B cell (primary cell): ENCODE measurements at regions not wholly inside any gene's neighbourhood (a gene's known extent, or its start where the extent isn't known, plus 50 kb on each side); places are given as distances from the start of the nearest gene placed in this dataset.

Experiments used
- ATAC-seq: fragments of 200-7000 bp; cut with Tn5 transposase; one replicate; pipeline ENCODE4 v1.10.0; 2021; ENCODE audit warnings: low read depth, mild to moderate bottlenecking, moderate number of reproducible peaks, moderate library complexity
- CTCF ChIA-PET: fragments of 350-600 bp; sonication (Branson Sonifier 250); formaldehyde crosslinking; loops from one replicate; lab custom pipeline; 2021; ENCODE audit warnings: antibody characterized with exemption, inconsistent platforms; lab: Charles Lee
- POLR2A ChIA-PET: fragments of 350-600 bp; sonication (Branson Sonifier 250); formaldehyde crosslinking; loops from one replicate; lab custom pipeline; 2021; ENCODE audit warnings: antibody characterized with exemption; lab: Charles Lee
- DNase-seq: peaks from one replicate; pipeline ENCODE4 v3.0.0; 2013
- H2AFZ ChIP-seq: 2 replicates; pipeline ENCODE4 v1.6.1; 2012; ENCODE audit warnings: mild to moderate bottlenecking, low read depth, low read length; ENCODE audit not compliant: insufficient read depth, poor library complexity, severe bottlenecking
- H3K27ac ChIP-seq, 2 donors: 1 replicate in 1 of 2; 2 replicates in 1 of 2; pipeline ENCODE4 v1.5.1; 2012 to 2013; ENCODE audit warnings: low read length in 2 of 2, mild to moderate bottlenecking in 2 of 2, moderate library complexity in 1 of 2
- H3K27me3 ChIP-seq, 4 experiments: fragments of 200-600 bp in 1 of 4; sonication (generic) in 1 of 4; replicated peaks in 1 of 4; 1 replicate in 2 of 4; 2 replicates in 2 of 4; pipeline versions ENCODE4 v1.6.1 to v1.7.0; 2013 to 2016; ENCODE audit warnings: low read length in 3 of 4, mild to moderate bottlenecking in 2 of 4, mixed read lengths in 1 of 4, moderate library complexity in 1 of 4; ENCODE audit not compliant: insufficient read depth in 4 of 4, control insufficient read depth in 3 of 4; ENCODE audit errors: control extremely low read depth in 1 of 4
- H3K36me3 ChIP-seq, 2 experiments: replicated peaks in 1 of 2; 1 replicate in 1 of 2; 2 replicates in 1 of 2; pipeline versions ENCODE4 v1.6.1 to v1.7.1; 2013; ENCODE audit warnings: low read length in 1 of 2; ENCODE audit not compliant: insufficient read depth in 2 of 2, control insufficient read depth in 1 of 2; ENCODE audit errors: control extremely low read depth in 1 of 2, extremely low read depth in 1 of 2
- H3K4me1 ChIP-seq, 2 donors: fragments of 200-600 bp in 1 of 2; sonication (generic) in 1 of 2; 1 replicate in 1 of 2; 2 replicates in 1 of 2; pipeline versions ENCODE4 v1.5.1 to v1.6.1; 2013 to 2017; ENCODE audit warnings: low read length in 2 of 2; ENCODE audit not compliant: control insufficient read depth in 2 of 2, insufficient read depth in 2 of 2
- H3K4me2 ChIP-seq: replicated peaks from 2 replicates; pipeline ENCODE3; 2012; ENCODE audit warnings: mild to moderate bottlenecking, low read depth, low read length; ENCODE audit not compliant: poor library complexity, severe bottlenecking
- H3K4me3 ChIP-seq, 5 experiments: fragments of 200-600 bp in 1 of 5; sonication (generic) in 1 of 5; 1 replicate in 3 of 5; 2 replicates in 2 of 5; pipeline versions ENCODE4 v1.5.1 to v1.7.0; 2011 to 2016; ENCODE audit warnings: low read length in 4 of 5, mild to moderate bottlenecking in 4 of 5, low read depth in 2 of 5, control low read depth in 1 of 5, moderate library complexity in 1 of 5; ENCODE audit not compliant: insufficient read depth in 1 of 5; ENCODE audit errors: control extremely low read depth in 1 of 5, extremely low read depth in 1 of 5
- H3K79me2 ChIP-seq: fragments of 200-600 bp; sonication (generic); one replicate; pipeline ENCODE4 v1.6.0; 2016; ENCODE audit warnings: low read length; ENCODE audit not compliant: control insufficient read depth, insufficient read depth
- H3K9ac ChIP-seq: fragments of 200-600 bp; sonication (generic); 2 replicates; pipeline ENCODE4 v1.6.1; 2017; ENCODE audit warnings: mild to moderate bottlenecking, low read length, moderate library complexity
- H3K9me3 ChIP-seq, 3 donors: one replicate each; pipeline versions ENCODE4 v1.6.1 to v1.7.1; 2013; ENCODE audit warnings: low read length in 2 of 3; ENCODE audit not compliant: control insufficient read depth in 2 of 3, insufficient read depth in 1 of 3; ENCODE audit errors: control extremely low read depth in 1 of 3
- H4K20me1 ChIP-seq: 2 replicates; pipeline ENCODE4 v1.6.0; 2012; ENCODE audit warnings: mild to moderate bottlenecking, low read length; ENCODE audit not compliant: insufficient read depth, control insufficient read depth, poor library complexity, severe bottlenecking
- H3K27ac Mint-ChIP-seq: one replicate; pipeline ENCODE4 v1.8.0; 2021; ENCODE audit warnings: mixed read lengths
- H3K27me3 Mint-ChIP-seq: one replicate; pipeline ENCODE4 v1.8.0; 2021; ENCODE audit warnings: mixed read lengths
- H3K4me1 Mint-ChIP-seq: one replicate; pipeline ENCODE4 v1.8.0; 2021; ENCODE audit warnings: mixed read lengths
- H3K4me3 Mint-ChIP-seq: one replicate; pipeline ENCODE4 v1.8.0; 2021; ENCODE audit warnings: mixed read lengths
- H3K9me3 Mint-ChIP-seq: one replicate; pipeline ENCODE4 v1.8.0; 2022; ENCODE audit warnings: mixed read lengths; ENCODE audit not compliant: insufficient read depth
- CTCF ChIP-seq: fragments of 200-600 bp; IDR thresholded peaks from one replicate; pipeline ENCODE4 v1.8.0; 2022; ENCODE audit warnings: antibody characterized with exemption, mild to moderate bottlenecking
- EZH2 ChIP-seq: IDR thresholded peaks from 2 replicates; pipeline ENCODE4 v1.6.1; 2012; ENCODE audit warnings: borderline replicate concordance, low read depth, mild to moderate bottlenecking, moderate library complexity, low read length; ENCODE audit not compliant: insufficient read depth, poor library complexity, severe bottlenecking
- WGBS: methylation state at CpG from one replicate; pipeline ENCODE4 v1.1.5; 2013; ENCODE audit warnings: missing lambda C conversion rate; ENCODE audit not compliant: insufficient coverage; 5-methylcytosine and 5-hydroxymethylcytosine counted together
- intact Hi-C: fragments of 100-400 bp; cut with micrococcal nuclease; formaldehyde crosslinking; loops from one replicate; pipeline ENCODE4 v1.10.0; 2022

GRCh38 chr9:79268806-79269205, 303.0 kb upstream of the TLE4 start:
- intact Hi-C loops, result no loop called here
- H3K9ac ChIP-seq, result no peak overlapping the region
- no peaks in the 10 kb centered on the region for H3K9me3 Mint-ChIP-seq
- no peak overlapping the region for H3K27ac ChIP-seq
- no peak overlapping the region for H3K4me2 ChIP-seq
- CTCF ChIA-PET, result no interaction called here
- POLR2A ChIA-PET, result no interaction called here
- H4K20me1 ChIP-seq, result no peaks in the 10 kb centered on the region
- H3K4me3 ChIP-seq, result no peak overlapping the region
- H3K4me1 Mint-ChIP-seq, result no peaks in the 10 kb centered on the region
- H2AFZ ChIP-seq, result no peak overlapping the region
- TF ChIP-seq CTCF, result no peak
- no peak for TF ChIP-seq EZH2
- no peaks in the 10 kb centered on the region for H3K4me1 ChIP-seq
- H3K79me2 ChIP-seq, result no peaks in the 10 kb centered on the region
- no peak for ATAC-seq
- DNase-seq, result no peak
- H3K4me3 Mint-ChIP-seq, result no peak overlapping the region
- peaks cover 0 to 13% (median 6%) of the 10 kb centered on the region in 4 experiments for H3K27me3 ChIP-seq
- H3K36me3 ChIP-seq, result no peaks in the 10 kb centered on the region
- H3K27ac Mint-ChIP-seq, result no peak overlapping the region
- 92% methylated on average over 1 of the region's 2 CpGs for WGBS
- H3K27me3 Mint-ChIP-seq, result no peaks in the 10 kb centered on the region
- H3K9me3 ChIP-seq, result no peaks in the 10 kb centered on the region

GRCh38 chr9:79273311-79273710, 298.5 kb upstream of the TLE4 start:
- DNase-seq (no peak), ATAC-seq (no peak)
- no peaks in the 10 kb centered on the region for H3K9me3 ChIP-seq
- no peak overlapping the region for H2AFZ ChIP-seq
- peaks cover 5% of the 10 kb centered on the region for H3K27me3 Mint-ChIP-seq
- CTCF ChIA-PET, result no interaction called here
- no peaks in the 10 kb centered on the region for H3K4me1 Mint-ChIP-seq
- H3K9me3 Mint-ChIP-seq, result no peaks in the 10 kb centered on the region
- H3K27ac Mint-ChIP-seq, result no peak overlapping the region
- POLR2A ChIA-PET, result no interaction called here
- H4K20me1 ChIP-seq, result no peaks in the 10 kb centered on the region
- no peaks in the 10 kb centered on the region for H3K27me3 ChIP-seq
- no peak overlapping the region for H3K4me3 ChIP-seq
- no peaks in the 10 kb centered on the region for H3K4me1 ChIP-seq
- H3K9ac ChIP-seq, result no peak overlapping the region
- intact Hi-C loops, result no loop called here
- no peak overlapping the region for H3K4me2 ChIP-seq
- no peak overlapping the region for H3K4me3 Mint-ChIP-seq
- TF ChIP-seq EZH2 (no peak), CTCF (no peak)
- WGBS, result no CpG with 5 or more reads among the region's 3 CpGs
- H3K36me3 ChIP-seq, result no peaks in the 10 kb centered on the region
- H3K79me2 ChIP-seq, result no peaks in the 10 kb centered on the region
- no peak overlapping the region for H3K27ac ChIP-seq
